OCI-LY1 (cell line): ENCODE measurements at regions not wholly inside any gene's neighbourhood (a gene's known extent, or its start where the extent isn't known, plus 50 kb on each side); places are given as distances from the start of the nearest gene placed in this dataset.

Experiments used
- H2AFZ ChIP-seq: fragments of 200-600 bp; sonication (generic), shearing (Covaris generic); 2 replicates; pipeline ENCODE4 v1.6.0; 2014; ENCODE audit warnings: antibody characterized with exemption, mild to moderate bottlenecking, low read length
- H3F3A ChIP-seq: fragments of 200-600 bp; sonication (generic), shearing (Covaris generic); 2 replicates; pipeline ENCODE4 v1.6.0; 2014; ENCODE audit warnings: mild to moderate bottlenecking, antibody characterized with exemption, low read length, moderate library complexity; ENCODE audit not compliant: insufficient read depth
- H3K27ac ChIP-seq: fragments of 200-600 bp; sonication (generic); 2 replicates; pipeline ENCODE4 v1.5.1; 2014; ENCODE audit warnings: low read length, mixed run types, mild to moderate bottlenecking, low read depth; ENCODE audit not compliant: poor library complexity, severe bottlenecking
- H3K27me3 ChIP-seq: fragments of 200-600 bp; sonication (generic); 2 replicates; pipeline ENCODE4 v1.6.0; 2014; ENCODE audit warnings: antibody characterized with exemption, mild to moderate bottlenecking, low read length, moderate library complexity; ENCODE audit not compliant: insufficient read depth
- H3K36me3 ChIP-seq: fragments of 200-600 bp; sonication (generic); 2 replicates; pipeline ENCODE4 v1.6.1; 2014; ENCODE audit warnings: mild to moderate bottlenecking, antibody characterized with exemption, low read length, moderate library complexity, mixed read lengths; ENCODE audit not compliant: insufficient read depth
- H3K4me1 ChIP-seq: fragments of 200-600 bp; sonication (generic); 2 replicates; pipeline ENCODE4 v1.5.1; 2014; ENCODE audit warnings: mild to moderate bottlenecking, low read length, moderate library complexity; ENCODE audit not compliant: insufficient read depth, severe bottlenecking
- H3K4me2 ChIP-seq: fragments of 200-600 bp; sonication (generic), shearing (Covaris generic); 2 replicates; pipeline ENCODE4 v1.6.1; 2014; ENCODE audit warnings: low read length
- H3K4me3 ChIP-seq: fragments of 200-600 bp; sonication (generic); 2 replicates; pipeline ENCODE4 v1.5.1; 2014; ENCODE audit warnings: low read length, low read depth, mild to moderate bottlenecking, mixed read lengths; ENCODE audit not compliant: poor library complexity, severe bottlenecking
- H3K79me2 ChIP-seq: fragments of 200-600 bp; shearing (Covaris generic); 2 replicates; pipeline ENCODE4 v1.6.1; 2016; ENCODE audit warnings: mixed run types, low read length, mixed read lengths; ENCODE audit not compliant: insufficient read depth
- H3K9ac ChIP-seq: fragments of 200-600 bp; sonication (generic), shearing (Covaris generic); 2 replicates; pipeline ENCODE4 v1.6.1; 2014; ENCODE audit warnings: mild to moderate bottlenecking, low read length, mixed read lengths
- H3K9me2 ChIP-seq: fragments of 200-600 bp; sonication (generic), shearing (Covaris generic); 2 replicates; pipeline ENCODE4 v1.6.1; 2014; ENCODE audit warnings: low read depth, mild to moderate bottlenecking, low read length, mixed read lengths
- H3K9me3 ChIP-seq: fragments of 200-600 bp; shearing (Covaris generic); 2 replicates; pipeline ENCODE4 v1.6.1; 2014; ENCODE audit warnings: low read length, mixed read lengths
- H4K20me1 ChIP-seq: fragments of 200-600 bp; sonication (generic), shearing (Covaris generic); 2 replicates; pipeline ENCODE4 v1.6.0; 2016; ENCODE audit warnings: mild to moderate bottlenecking, low read length; ENCODE audit not compliant: insufficient read depth
- CTCF ChIP-seq: fragments of 200-600 bp; sonication (generic), shearing (Covaris generic); IDR thresholded peaks from 2 replicates; pipeline ENCODE4 v1.5.1; 2017; ENCODE audit warnings: mild to moderate bottlenecking, antibody characterized with exemption, low read length, moderate library complexity, mixed read lengths
- EZH2 ChIP-seq: fragments of 200-600 bp; sonication (generic), shearing (Covaris generic); IDR thresholded peaks from 2 replicates; pipeline ENCODE4 v1.8.0; 2017; ENCODE audit warnings: borderline replicate concordance, mixed run types, mild to moderate bottlenecking, antibody characterized with exemption, low read length, moderate library complexity, mixed read lengths

GRCh38 chr6:130766239-130767144, 60.7 kb upstream of the SMLR1 start:
- Histone ChIP-seq H3F3A (no peaks in the 10 kb centered on the region), H3K79me2 (no peaks in the 10 kb centered on the region), H2AFZ (no peak overlapping the region), H3K9me3 (no peaks in the 10 kb centered on the region), H4K20me1 (no peaks in the 10 kb centered on the region), H3K27me3 (no peaks in the 10 kb centered on the region), H3K4me3 (no peak overlapping the region), H3K27ac (no peak overlapping the region), H3K9ac (no peak overlapping the region), H3K36me3 (no peaks in the 10 kb centered on the region), H3K9me2 (no peaks in the 10 kb centered on the region), H3K4me2 (no peak overlapping the region), H3K4me1 (no peaks in the 10 kb centered on the region)
- TF ChIP-seq EZH2 (no peak), CTCF (no peak)

- Histone ChIP-seq H3K4me2 (no peak overlapping the region), H3K9ac (no peak overlapping the region), H3K9me2 (no peaks in the 10 kb centered on the region), H3K4me3 (no peak overlapping the region), H3K79me2 (no peaks in the 10 kb centered on the region), H3K27ac (no peak overlapping the region), H3K9me3 (no peaks in the 10 kb centered on the region), H3K36me3 (no peaks in the 10 kb centered on the region), H2AFZ (no peak overlapping the region), H3F3A (no peaks in the 10 kb centered on the region), H3K4me1 (no peaks in the 10 kb centered on the region), H4K20me1 (no peaks in the 10 kb centered on the region), H3K27me3 (no peaks in the 10 kb centered on the region)
- TF ChIP-seq CTCF (no peak), EZH2 (no peak)
Measured at GRCh38 chr6:130769861-130770260, 57.3 kb upstream of the SMLR1 start.

DNA sequence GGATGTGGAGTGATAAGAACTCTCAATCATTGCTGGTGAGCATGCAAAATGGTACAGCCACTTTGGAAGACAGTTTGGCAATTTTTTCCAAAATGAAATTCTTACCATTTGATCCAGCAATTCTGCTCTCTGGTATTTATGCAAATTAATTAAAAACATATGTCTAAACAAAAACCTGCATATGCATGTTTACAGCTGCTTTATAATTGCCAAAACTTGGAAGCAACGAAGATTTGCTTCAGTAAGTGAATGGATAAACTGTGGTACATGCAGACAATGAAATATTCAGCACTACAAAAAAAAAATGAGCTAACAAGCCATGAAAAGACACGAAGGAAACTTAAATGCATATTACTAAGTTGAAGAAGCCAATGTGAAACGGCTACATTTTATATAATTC, 55.5 kb upstream of the SMLR1 start:
- Histone ChIP-seq H4K20me1 (no peaks in the 10 kb centered on the region), H3K27ac (no peak overlapping the region), H3K4me2 (no peak overlapping the region), H3K27me3 (no peaks in the 10 kb centered on the region), H3K79me2 (no peaks in the 10 kb centered on the region), H3K4me1 (no peaks in the 10 kb centered on the region), H3K4me3 (no peak overlapping the region), H2AFZ (no peak overlapping the region), H3F3A (no peaks in the 10 kb centered on the region), H3K9ac (no peak overlapping the region), H3K9me3 (no peaks in the 10 kb centered on the region), H3K36me3 (no peaks in the 10 kb centered on the region), H3K9me2 (no peaks in the 10 kb centered on the region)
- TF ChIP-seq EZH2 = no peak
